GM23338 (cell line): ENCODE measurements at regions not wholly inside any gene's neighbourhood (a gene's known extent, or its start where the extent isn't known, plus 50 kb on each side); places are given as distances from the start of the nearest gene placed in this dataset.

Experiments
- ATAC-seq: fragments of 200-7000 bp; cut with Tn5 transposase; 3 replicates; pipeline ENCODE4 v1.9.1; 2020
- DNase-seq: peaks from one replicate; pipeline ENCODE4 v3.0.0-alpha.2; 2015; ENCODE audit warnings: low spot score
- H2AFZ ChIP-seq: fragments of 200-600 bp; sonication (generic); 2 replicates; pipeline ENCODE4 v1.8.0; 2016; ENCODE audit warnings: antibody characterized with exemption, mild to moderate bottlenecking, moderate library complexity
- H3F3A ChIP-seq: fragments of 200-600 bp; sonication (generic); replicated peaks from 2 replicates; pipeline ENCODE4 v1.8.0; 2017; ENCODE audit warnings: antibody characterized with exemption, mixed run types, low read depth
- H3K27ac ChIP-seq: fragments of 200-600 bp; sonication (generic); 2 replicates; pipeline ENCODE4 v1.6.1; 2016; ENCODE audit warnings: low read depth
- H3K27me3 ChIP-seq: fragments of 200-600 bp; sonication (generic); 2 replicates; pipeline ENCODE4 v1.8.0; 2016; ENCODE audit warnings: mild to moderate bottlenecking, mixed run types, moderate library complexity; ENCODE audit not compliant: insufficient read depth
- H3K36me3 ChIP-seq: fragments of 200-600 bp; sonication (generic); 2 replicates; pipeline ENCODE4 v1.8.0; 2016; ENCODE audit warnings: mild to moderate bottlenecking; ENCODE audit not compliant: insufficient read depth
- H3K4me1 ChIP-seq: fragments of 200-600 bp; sonication (generic); 2 replicates; pipeline ENCODE4 v1.8.0; 2016; ENCODE audit warnings: mild to moderate bottlenecking, moderate library complexity; ENCODE audit not compliant: insufficient read depth
- H3K4me2 ChIP-seq: fragments of 200-600 bp; sonication (generic); 2 replicates; pipeline ENCODE4 v1.7.1; 2017; ENCODE audit warnings: mixed run types
- H3K4me3 ChIP-seq: fragments of 200-600 bp; sonication (generic); 2 replicates; pipeline ENCODE4 v1.6.1; 2016; ENCODE audit warnings: mixed run types
- H3K79me2 ChIP-seq: fragments of 200-600 bp; sonication (generic); replicated peaks from 2 replicates; pipeline ENCODE4 v1.8.0; 2017; ENCODE audit warnings: mild to moderate bottlenecking; ENCODE audit not compliant: insufficient read depth
- H3K9me2 ChIP-seq: fragments of 200-600 bp; sonication (generic); 2 replicates; pipeline ENCODE4 v1.8.0; 2017; ENCODE audit not compliant: insufficient read depth
- H4K20me1 ChIP-seq: fragments of 200-600 bp; sonication (generic); replicated peaks from 2 replicates; pipeline ENCODE4 v1.8.0; 2017; ENCODE audit warnings: mild to moderate bottlenecking; ENCODE audit not compliant: insufficient read depth
- H3K27ac Mint-ChIP-seq: 2 replicates; pipeline ENCODE4 v1.8.0; 2020; ENCODE audit warnings: inconsistent platforms, mild to moderate bottlenecking, moderate library complexity, mixed read lengths
- H3K27me3 Mint-ChIP-seq: 3 replicates; pipeline ENCODE4 v1.8.0; 2022; ENCODE audit warnings: low read depth, mild to moderate bottlenecking, moderate library complexity, mixed read lengths, inconsistent platforms; ENCODE audit not compliant: insufficient read depth, poor library complexity
- H3K36me3 Mint-ChIP-seq: 3 replicates; pipeline ENCODE4 v1.8.0; 2021; ENCODE audit warnings: low read depth, mild to moderate bottlenecking, inconsistent platforms, moderate library complexity, mixed read lengths
- H3K4me1 Mint-ChIP-seq: 3 replicates; pipeline ENCODE4 v1.8.0; 2020; ENCODE audit warnings: mild to moderate bottlenecking, inconsistent platforms, mixed read lengths
- H3K4me3 Mint-ChIP-seq: 3 replicates; pipeline ENCODE4 v1.8.0; 2021; ENCODE audit warnings: moderate library complexity, mild to moderate bottlenecking, inconsistent platforms, mixed read lengths
- H3K9me3 Mint-ChIP-seq: 3 replicates; pipeline ENCODE4 v1.8.0; 2020; ENCODE audit warnings: moderate library complexity, mild to moderate bottlenecking, inconsistent platforms, mixed read lengths
- CREB1 ChIP-seq: fragments of 250-450 bp; sonication (Bioruptor Pico); IDR thresholded peaks from 2 replicates; pipeline ENCODE4 v1.5.0; 2020; ENCODE audit warnings: low read depth, mild to moderate bottlenecking, moderate library complexity
- ZNF331 ChIP-seq: fragments of 250-450 bp; sonication (Bioruptor Pico); IDR thresholded peaks from 2 replicates; pipeline ENCODE4 v1.5.0; 2020; ENCODE audit warnings: low read depth, mild to moderate bottlenecking, moderate library complexity

GRCh38 chr7:7306231-7306630, 123.9 kb downstream of the C1GALT1 start:
- Histone ChIP-seq H3K36me3 (no peaks in the 10 kb centered on the region), H3F3A (no peaks in the 10 kb centered on the region), H4K20me1 (no peaks in the 10 kb centered on the region), H3K4me2 (no peak overlapping the region), H3K79me2 (no peaks in the 10 kb centered on the region), H3K27ac (no peak overlapping the region), H3K27me3 (no peaks in the 10 kb centered on the region), H3K4me1 (peaks cover 7% of the 10 kb centered on the region; the same call in 1 of the 2 replicates), H2AFZ (no peak overlapping the region), H3K4me3 (no peak overlapping the region), H3K9me2 (peaks cover 5% of the 10 kb centered on the region; the same call in 1 of the 2 replicates)
- Mint-ChIP-seq H3K9me3 (no peaks in the 10 kb centered on the region), H3K36me3 (no peaks in the 10 kb centered on the region), H3K27ac (no peak overlapping the region), H3K27me3 (peaks cover 2% of the 10 kb centered on the region), H3K4me1 (peaks cover 15% of the 10 kb centered on the region), H3K4me3 (no peak overlapping the region)
- TF ChIP-seq ZNF331 (CRISPR knock-in tag) (no peak), CREB1 (CRISPR knock-in tag) (no peak)
- ATAC-seq: no peak
- no peak for DNase-seq
